Caco-2 (cell line): ENCODE measurements at regions not wholly inside any gene's neighbourhood (a gene's known extent, or its start where the extent isn't known, plus 50 kb on each side); places are given as distances from the start of the nearest gene placed in this dataset.

Experiments used
- BruUV-seq: library from RNA; stranded (reverse); fragments of 400-500 nt; replicated peaks from 2 replicates; lab custom pipeline; 2021; lab: Mats Ljungman, UMichigan
- CTCF ChIA-PET: fragments of 300-600 bp; sonication (Branson Sonifier 250); formaldehyde crosslinking; loops from one replicate; lab custom pipeline; 2022; ENCODE audit warnings: antibody characterized with exemption; lab: Charles Lee
- POLR2A ChIA-PET: fragments of 300-600 bp; sonication (Branson Sonifier 250); formaldehyde crosslinking; loops from one replicate; lab custom pipeline; 2022; ENCODE audit warnings: antibody characterized with exemption; lab: Charles Lee
- DNase-seq, 2 experiments: peaks; one replicate each; pipeline versions ENCODE4 v3.0.0 to v3.0.0-alpha.2; 2020 to 2022
- H3K27me3 ChIP-seq: replicated peaks from 2 replicates; pipeline ENCODE4 v1.6.0; 2011; ENCODE audit warnings: low read length; ENCODE audit not compliant: control insufficient read depth, insufficient read depth
- H3K36me3 ChIP-seq: 2 replicates; pipeline ENCODE4 v1.5.1; 2011; ENCODE audit warnings: low read length; ENCODE audit not compliant: control insufficient read depth, insufficient read depth
- H3K4me1 ChIP-seq: fragments of 250-450 bp; sonication (Bioruptor Pico); 2 replicates; pipeline ENCODE4 v1.5.1; 2020; ENCODE audit warnings: mild to moderate bottlenecking
- H3K4me3 ChIP-seq: 2 replicates; pipeline ENCODE4 v1.5.1; 2011; ENCODE audit warnings: low read depth, mild to moderate bottlenecking, control low read depth, low read length
- H3K9me3 ChIP-seq: fragments of 250-450 bp; sonication (Bioruptor Pico); 2 replicates; pipeline ENCODE4 v1.5.1; 2020; ENCODE audit warnings: mild to moderate bottlenecking, moderate library complexity
- H3K27ac Mint-ChIP-seq: one replicate; pipeline ENCODE4 v1.8.0; 2022; ENCODE audit warnings: mixed read lengths; ENCODE audit not compliant: unreplicated experiment
- H3K27me3 Mint-ChIP-seq: one replicate; pipeline ENCODE4 v1.8.0; 2022; ENCODE audit warnings: mixed read lengths; ENCODE audit not compliant: insufficient read depth, unreplicated experiment
- H3K36me3 Mint-ChIP-seq: one replicate; pipeline ENCODE4 v1.8.0; 2022; ENCODE audit warnings: mild to moderate bottlenecking, mixed read lengths; ENCODE audit not compliant: insufficient read depth, unreplicated experiment
- H3K4me1 Mint-ChIP-seq: one replicate; pipeline ENCODE4 v1.8.0; 2022; ENCODE audit warnings: low read depth, mixed read lengths; ENCODE audit not compliant: unreplicated experiment
- H3K4me3 Mint-ChIP-seq: one replicate; pipeline ENCODE4 v1.8.0; 2022; ENCODE audit warnings: mild to moderate bottlenecking, moderate library complexity, mixed read lengths; ENCODE audit not compliant: unreplicated experiment
- H3K9me3 Mint-ChIP-seq: one replicate; pipeline ENCODE4 v1.8.0; 2022; ENCODE audit warnings: mixed read lengths; ENCODE audit not compliant: unreplicated experiment
- CTCF ChIP-seq, 2 experiments: fragments of 200-600 bp in 1 of 2; IDR thresholded peaks; 1 replicate in 1 of 2; 2 replicates in 1 of 2; pipeline versions ENCODE4 v1.5.1 to v1.8.0; 2011 to 2022; ENCODE audit warnings: antibody characterized with exemption in 1 of 2, control low read depth in 1 of 2, inconsistent platforms in 1 of 2, low read depth in 1 of 2, low read length in 1 of 2, mild to moderate bottlenecking in 1 of 2, moderate library complexity in 1 of 2; ENCODE audit not compliant: insufficient read depth in 1 of 2, severe bottlenecking in 1 of 2, unreplicated experiment in 1 of 2
- intact Hi-C: fragments of 100-400 bp; cut with micrococcal nuclease; formaldehyde crosslinking; loops from one replicate; pipeline ENCODE4 v1.10.0; 2022; ENCODE audit not compliant: unreplicated experiment

GRCh38 chr18:61948846-61949438 is 56.1 kb upstream of the RNF152 start:
- Histone ChIP-seq H3K27me3 (no peaks in the 10 kb centered on the region), H3K9me3 (no peaks in the 10 kb centered on the region), H3K4me3 (no peak overlapping the region), H3K4me1 (no peaks in the 10 kb centered on the region), H3K36me3 (no peaks in the 10 kb centered on the region)
- Mint-ChIP-seq H3K4me1 (no peaks in the 10 kb centered on the region), H3K36me3 (no peaks in the 10 kb centered on the region), H3K27me3 (no peaks in the 10 kb centered on the region), H3K9me3 (no peaks in the 10 kb centered on the region), H3K4me3 (no peak overlapping the region), H3K27ac (no peak overlapping the region)
- no TSS peak for BruUV-seq
- DNase-seq: no peak
- TF ChIP-seq CTCF (IDR thresholded peaks at IDR 0.05; ENCODE audit: insufficient read depth in 1 of 2, low read depth in 1 of 2, low read length in 1 of 2, severe bottlenecking in 1 of 2, unreplicated experiment in 1 of 2): no peak
- ChIA-PET CTCF (no interaction called here), POLR2A (no interaction called here)
- intact Hi-C loops: no loop called here

GRCh38 chr18:61948281-61948741 is 55.5 kb upstream of the RNF152 start:
- CTCF ChIA-PET: no interaction called here
- no TSS peak for BruUV-seq
- no peak for TF ChIP-seq CTCF (IDR thresholded peaks at IDR 0.05; ENCODE audit: insufficient read depth in 1 of 2, low read depth in 1 of 2, low read length in 1 of 2, severe bottlenecking in 1 of 2, unreplicated experiment in 1 of 2)
- intact Hi-C loops: no loop called here
- Mint-ChIP-seq H3K9me3 (no peaks in the 10 kb centered on the region), H3K4me1 (no peaks in the 10 kb centered on the region), H3K27me3 (no peaks in the 10 kb centered on the region), H3K4me3 (no peak overlapping the region), H3K27ac (no peak overlapping the region), H3K36me3 (no peaks in the 10 kb centered on the region)
- no peaks in the 10 kb centered on the region for H3K4me1 ChIP-seq
- no peaks in the 10 kb centered on the region for H3K27me3 ChIP-seq
- H3K36me3 ChIP-seq: no peaks in the 10 kb centered on the region
- no peaks in the 10 kb centered on the region for H3K9me3 ChIP-seq
- no peak for DNase-seq
- H3K4me3 ChIP-seq: no peak overlapping the region
- POLR2A ChIA-PET: no interaction called here

DNA sequence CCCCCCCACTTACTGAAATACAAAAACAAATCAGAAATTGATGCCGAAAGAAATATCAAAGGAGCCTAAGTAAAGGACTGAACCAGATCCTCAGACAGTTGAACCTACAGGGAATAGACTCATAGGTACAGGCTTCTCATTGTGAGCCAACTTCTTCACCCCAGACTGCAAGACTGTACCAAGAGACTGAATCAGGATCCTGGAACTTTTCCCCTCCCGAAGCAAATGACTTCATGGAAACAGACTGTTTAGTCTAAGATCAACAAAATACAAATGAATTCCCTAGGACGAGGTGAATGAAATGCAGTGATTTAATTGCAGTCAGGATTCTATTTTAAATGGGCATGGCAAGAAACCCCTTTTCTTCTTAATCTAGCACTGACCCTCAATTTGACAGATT is 53.6 kb upstream of the RNF152 start:
- Mint-ChIP-seq H3K27me3 (no peaks in the 10 kb centered on the region), H3K9me3 (no peaks in the 10 kb centered on the region), H3K27ac (no peak overlapping the region), H3K4me3 (no peak overlapping the region), H3K4me1 (no peaks in the 10 kb centered on the region), H3K36me3 (no peaks in the 10 kb centered on the region)
- no peaks in the 10 kb centered on the region for H3K36me3 ChIP-seq
- H3K27me3 ChIP-seq: no peaks in the 10 kb centered on the region
- no peaks in the 10 kb centered on the region for H3K9me3 ChIP-seq
- no TSS peak for BruUV-seq
- ChIA-PET POLR2A (no interaction called here), CTCF (no interaction called here)
- no peak for TF ChIP-seq CTCF (IDR thresholded peaks at IDR 0.05; ENCODE audit: insufficient read depth in 1 of 2, low read depth in 1 of 2, low read length in 1 of 2, severe bottlenecking in 1 of 2, unreplicated experiment in 1 of 2)
- no peaks in the 10 kb centered on the region for H3K4me1 ChIP-seq
- no peak overlapping the region for H3K4me3 ChIP-seq
- DNase-seq: no peak
- intact Hi-C loops: no loop called here
